IMR-90 (cell line): ENCODE measurements at regions not wholly inside any gene's neighbourhood (a gene's known extent, or its start where the extent isn't known, plus 50 kb on each side); places are given as distances from the start of the nearest gene placed in this dataset.

Source experiments
- MAZ ChIP-seq: IDR thresholded peaks from 2 replicates; pipeline ENCODE4 v1.6.1; 2012; ENCODE audit warnings: low read depth, mild to moderate bottlenecking, low read length, improper control_type of control experiment, moderate library complexity, borderline replicate concordance
- MXI1 ChIP-seq: IDR thresholded peaks from 2 replicates; pipeline ENCODE4 v1.6.1; 2012; ENCODE audit warnings: low read depth, mild to moderate bottlenecking, low read length, moderate library complexity, borderline replicate concordance
- RAD21 ChIP-seq: IDR thresholded peaks from 2 replicates; pipeline ENCODE4 v1.6.1; 2012; ENCODE audit warnings: low read length, improper control_type of control experiment
- RFX5 ChIP-seq: IDR thresholded peaks from 2 replicates; pipeline ENCODE4 v1.8.0; 2012; ENCODE audit warnings: low read depth, mild to moderate bottlenecking, low read length, moderate library complexity
- TF ChIP-seq, protein P1 (sequence below): conservative IDR thresholded peaks from 2 replicates; pipeline ENCODE4 v1.5.1; 2012; ENCODE audit warnings: mild to moderate bottlenecking, low read depth, low read length, improper control_type of control experiment
- TF ChIP-seq, protein P2 (sequence below): fragments of 150-350 bp; IDR thresholded peaks from 2 replicates; pipeline ENCODE4 v1.6.1; 2017; ENCODE audit warnings: mild to moderate bottlenecking, antibody characterized with exemption, low read length, low read depth

DNA sequence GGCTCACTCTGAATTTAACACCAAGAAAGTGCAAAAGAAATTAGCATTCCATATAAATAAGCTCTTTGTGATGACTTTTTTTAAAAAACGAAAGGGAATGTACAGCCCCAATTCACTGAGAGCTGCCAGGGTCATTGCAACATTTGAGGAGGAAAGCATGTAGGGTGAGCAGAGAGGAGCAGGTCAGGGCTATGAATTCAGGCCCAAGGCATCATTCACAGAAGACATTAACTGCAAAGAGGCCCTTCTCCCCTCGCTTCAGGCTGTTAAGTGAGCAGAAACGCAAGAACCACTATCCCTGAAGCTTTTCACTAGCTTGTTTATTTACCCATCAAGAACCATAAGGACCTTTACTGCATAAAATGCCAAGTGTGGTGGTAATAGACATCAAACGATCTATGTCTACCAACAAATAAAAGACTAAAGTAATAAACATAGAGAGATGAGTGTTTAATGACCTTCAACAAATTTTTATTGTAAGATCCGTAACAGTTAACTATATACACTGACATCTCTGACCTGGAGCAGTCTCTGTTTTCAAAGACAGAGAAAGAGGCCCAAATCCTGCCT, 333.1 kb upstream of the HNRNPA3 start:
- no peak for TF ChIP-seq RFX5
- TF ChIP-seq MXI1, result no peak
- TF ChIP-seq, protein P1, sequence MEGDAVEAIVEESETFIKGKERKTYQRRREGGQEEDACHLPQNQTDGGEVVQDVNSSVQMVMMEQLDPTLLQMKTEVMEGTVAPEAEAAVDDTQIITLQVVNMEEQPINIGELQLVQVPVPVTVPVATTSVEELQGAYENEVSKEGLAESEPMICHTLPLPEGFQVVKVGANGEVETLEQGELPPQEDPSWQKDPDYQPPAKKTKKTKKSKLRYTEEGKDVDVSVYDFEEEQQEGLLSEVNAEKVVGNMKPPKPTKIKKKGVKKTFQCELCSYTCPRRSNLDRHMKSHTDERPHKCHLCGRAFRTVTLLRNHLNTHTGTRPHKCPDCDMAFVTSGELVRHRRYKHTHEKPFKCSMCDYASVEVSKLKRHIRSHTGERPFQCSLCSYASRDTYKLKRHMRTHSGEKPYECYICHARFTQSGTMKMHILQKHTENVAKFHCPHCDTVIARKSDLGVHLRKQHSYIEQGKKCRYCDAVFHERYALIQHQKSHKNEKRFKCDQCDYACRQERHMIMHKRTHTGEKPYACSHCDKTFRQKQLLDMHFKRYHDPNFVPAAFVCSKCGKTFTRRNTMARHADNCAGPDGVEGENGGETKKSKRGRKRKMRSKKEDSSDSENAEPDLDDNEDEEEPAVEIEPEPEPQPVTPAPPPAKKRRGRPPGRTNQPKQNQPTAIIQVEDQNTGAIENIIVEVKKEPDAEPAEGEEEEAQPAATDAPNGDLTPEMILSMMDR, result no peak
- no peak for TF ChIP-seq RAD21
- no peak for TF ChIP-seq MAZ
- TF ChIP-seq, protein P2, sequence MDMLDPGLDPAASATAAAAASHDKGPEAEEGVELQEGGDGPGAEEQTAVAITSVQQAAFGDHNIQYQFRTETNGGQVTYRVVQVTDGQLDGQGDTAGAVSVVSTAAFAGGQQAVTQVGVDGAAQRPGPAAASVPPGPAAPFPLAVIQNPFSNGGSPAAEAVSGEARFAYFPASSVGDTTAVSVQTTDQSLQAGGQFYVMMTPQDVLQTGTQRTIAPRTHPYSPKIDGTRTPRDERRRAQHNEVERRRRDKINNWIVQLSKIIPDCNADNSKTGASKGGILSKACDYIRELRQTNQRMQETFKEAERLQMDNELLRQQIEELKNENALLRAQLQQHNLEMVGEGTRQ, result no peak
